ENCODE measurements at regions not wholly inside any gene's neighbourhood (a gene's known extent, or its start where the extent isn't known, plus 50 kb on each side); places are given as distances from the start of the nearest gene placed in this dataset.

- no peak for DNase-seq
Measured at GRCh38 chr11:109554951-109555350, 133.0 kb downstream of the C11orf87 start.

GRCh38 chr11:109564241-109564640, 142.3 kb downstream of the C11orf87 start:
- no peak for DNase-seq

- DNase-seq: no peak
Measured at GRCh38 chr11:109582470-109582869, 160.5 kb downstream of the C11orf87 start.

GRCh38 chr11:109584001-109584972, 162.3 kb downstream of the C11orf87 start:
- no peak for DNase-seq

GRCh38 chr11:109586789-109587188, 164.8 kb downstream of the C11orf87 start:
- no peak for DNase-seq

GRCh38 chr11:109590782-109591181, 168.8 kb downstream of the C11orf87 start:
- no peak for DNase-seq

GRCh38 chr11:109597336-109597735, 175.3 kb downstream of the C11orf87 start:
- no peak for DNase-seq

GRCh38 chr11:109604481-109605400, 182.8 kb downstream of the C11orf87 start:
- DNase-seq: no peak

- no peak for DNase-seq
Measured at GRCh38 chr11:109606256-109606655, 184.3 kb downstream of the C11orf87 start.

- DNase-seq: no peak
Measured at GRCh38 chr11:109609454-109610185, 187.6 kb downstream of the C11orf87 start.

- DNase-seq: no peak
Measured at GRCh38 chr11:109612496-109612895, 190.5 kb downstream of the C11orf87 start.

GRCh38 chr11:109619498-109619897, 197.5 kb downstream of the C11orf87 start:
- no peak for DNase-seq

GRCh38 chr11:109629734-109630133, 207.7 kb downstream of the C11orf87 start:
- DNase-seq: no peak

- DNase-seq: no peak
Measured at GRCh38 chr11:109641549-109641948, 219.6 kb downstream of the C11orf87 start.

GRCh38 chr11:109644152-109644551, 222.2 kb downstream of the C11orf87 start:
- no peak for DNase-seq

- DNase-seq: no peak
Measured at GRCh38 chr11:109648804-109649203, 226.8 kb downstream of the C11orf87 start.

- no peak for DNase-seq
Measured at GRCh38 chr11:109654091-109654490, 232.1 kb downstream of the C11orf87 start.

- no peak for DNase-seq
Measured at GRCh38 chr11:109658190-109658589, 236.2 kb downstream of the C11orf87 start.

GRCh38 chr11:109667719-109668118, 245.7 kb downstream of the C11orf87 start:
- DNase-seq: no peak

- no peak for DNase-seq
Measured at GRCh38 chr11:109668973-109669634, 247.1 kb downstream of the C11orf87 start.

- no peak for DNase-seq
Measured at GRCh38 chr11:109677231-109677630, 255.2 kb downstream of the C11orf87 start.

- no peak for DNase-seq
Measured at GRCh38 chr11:109677876-109678275, 255.9 kb downstream of the C11orf87 start.
